ENCODE measurements at regions not wholly inside any gene's neighbourhood (a gene's known extent, or its start where the extent isn't known, plus 50 kb on each side); places are given as distances from the start of the nearest gene placed in this dataset.

DNA sequence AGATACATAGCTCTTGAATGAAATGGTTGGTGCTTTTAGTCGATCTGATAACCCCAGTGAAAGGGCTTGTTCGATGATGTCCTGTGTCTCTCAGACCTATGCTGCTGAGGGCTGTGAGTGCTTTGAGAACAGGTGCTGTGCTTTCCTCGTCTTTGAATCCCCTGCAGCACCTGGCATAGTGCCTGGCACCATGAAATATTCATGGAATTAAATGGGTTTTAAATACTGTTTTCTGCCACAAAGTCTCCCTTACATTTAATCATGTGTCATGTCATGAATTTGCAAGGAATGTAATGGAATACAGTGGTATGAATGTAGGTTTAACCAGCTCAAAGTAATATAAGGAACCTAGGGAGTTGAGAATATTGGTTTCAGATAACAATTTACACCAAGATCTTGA, 220.5 kb upstream of the PRICKLE1 start:
- no peak for DNase-seq (ENCODE audit: extremely low read depth, low read depth)
- no peak overlapping the region for H3K4me3 ChIP-seq (replicated peaks; ENCODE audit: low read depth, low read length)
- TF ChIP-seq, protein P1, sequence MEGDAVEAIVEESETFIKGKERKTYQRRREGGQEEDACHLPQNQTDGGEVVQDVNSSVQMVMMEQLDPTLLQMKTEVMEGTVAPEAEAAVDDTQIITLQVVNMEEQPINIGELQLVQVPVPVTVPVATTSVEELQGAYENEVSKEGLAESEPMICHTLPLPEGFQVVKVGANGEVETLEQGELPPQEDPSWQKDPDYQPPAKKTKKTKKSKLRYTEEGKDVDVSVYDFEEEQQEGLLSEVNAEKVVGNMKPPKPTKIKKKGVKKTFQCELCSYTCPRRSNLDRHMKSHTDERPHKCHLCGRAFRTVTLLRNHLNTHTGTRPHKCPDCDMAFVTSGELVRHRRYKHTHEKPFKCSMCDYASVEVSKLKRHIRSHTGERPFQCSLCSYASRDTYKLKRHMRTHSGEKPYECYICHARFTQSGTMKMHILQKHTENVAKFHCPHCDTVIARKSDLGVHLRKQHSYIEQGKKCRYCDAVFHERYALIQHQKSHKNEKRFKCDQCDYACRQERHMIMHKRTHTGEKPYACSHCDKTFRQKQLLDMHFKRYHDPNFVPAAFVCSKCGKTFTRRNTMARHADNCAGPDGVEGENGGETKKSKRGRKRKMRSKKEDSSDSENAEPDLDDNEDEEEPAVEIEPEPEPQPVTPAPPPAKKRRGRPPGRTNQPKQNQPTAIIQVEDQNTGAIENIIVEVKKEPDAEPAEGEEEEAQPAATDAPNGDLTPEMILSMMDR (IDR thresholded peaks at IDR 0.05; ENCODE audit: low read depth, low read length, missing control alignments), result no peak

DNA sequence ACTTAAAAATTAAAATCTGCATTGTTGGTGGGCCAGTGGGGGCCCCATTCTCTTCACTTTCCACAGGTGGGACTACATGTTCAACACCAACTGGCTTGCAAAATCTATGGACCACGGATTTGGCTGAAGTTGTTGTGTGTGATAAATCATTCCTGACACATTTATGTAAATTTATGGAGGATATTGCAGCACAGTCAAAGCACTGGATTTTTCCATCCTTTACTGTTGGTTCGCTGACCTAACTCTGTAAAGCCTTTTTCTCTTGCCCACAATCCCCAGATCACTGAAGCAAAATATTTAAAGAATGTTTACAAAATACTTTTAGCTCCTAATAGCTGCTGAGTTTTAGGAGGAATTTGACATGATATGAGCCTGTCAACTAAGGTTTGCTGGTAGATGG, 219.7 kb upstream of the PRICKLE1 start:
- TF ChIP-seq, protein P1 (IDR thresholded peaks at IDR 0.05; ENCODE audit: low read depth, low read length, missing control alignments), result no peak
- no peak for DNase-seq (ENCODE audit: extremely low read depth, low read depth)
- no peak overlapping the region for H3K4me3 ChIP-seq (replicated peaks; ENCODE audit: low read depth, low read length)

DNA sequence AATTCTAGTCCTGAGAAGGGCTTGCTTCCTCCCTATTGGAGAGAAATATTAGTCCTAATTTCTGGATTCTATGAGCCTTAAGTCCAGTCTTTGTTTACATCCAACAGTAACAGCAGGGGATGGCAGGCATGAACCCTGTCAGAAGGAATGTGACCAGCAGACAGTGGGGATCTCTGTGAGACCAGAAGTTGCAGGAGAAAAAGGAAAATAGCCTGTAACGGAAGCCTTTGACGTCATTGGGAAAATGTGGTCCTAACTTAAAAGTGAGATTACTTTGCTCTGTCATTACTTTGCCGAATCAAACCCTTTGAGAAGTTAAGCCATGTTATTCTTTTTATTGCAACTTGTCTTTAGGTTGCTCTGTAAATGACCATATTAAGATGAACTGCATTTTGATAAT, 218.2 kb upstream of the PRICKLE1 start:
- DNase-seq (ENCODE audit: extremely low read depth, low read depth), result no peak
- no peak overlapping the region for H3K4me3 ChIP-seq (replicated peaks; ENCODE audit: low read depth, low read length)
- TF ChIP-seq, protein P1 (IDR thresholded peaks at IDR 0.05; ENCODE audit: low read depth, low read length, missing control alignments), result no peak

DNA sequence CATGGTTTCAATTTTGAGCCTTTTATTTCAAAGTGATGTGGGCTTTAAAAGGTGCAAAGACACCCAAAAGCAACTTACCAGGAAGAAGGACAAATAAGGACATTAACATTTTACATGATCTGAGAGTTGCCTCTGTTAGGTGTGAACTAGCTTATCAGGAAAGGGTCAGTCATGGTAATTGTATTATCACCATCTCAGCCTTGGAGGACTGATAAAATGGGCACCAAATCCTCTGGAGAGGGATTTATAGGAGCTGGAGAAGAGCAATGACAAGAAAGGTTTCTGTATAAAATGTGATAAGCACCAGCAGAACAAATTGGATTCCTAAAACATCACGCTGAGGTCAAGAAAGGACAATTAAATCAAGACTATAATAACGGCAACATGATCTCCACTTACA, 217.7 kb upstream of the PRICKLE1 start:
- no peak overlapping the region for H3K4me3 ChIP-seq (replicated peaks; ENCODE audit: low read depth, low read length)
- TF ChIP-seq, protein P1 (IDR thresholded peaks at IDR 0.05; ENCODE audit: low read depth, low read length, missing control alignments), result no peak
- DNase-seq (ENCODE audit: extremely low read depth, low read depth), result no peak

DNA sequence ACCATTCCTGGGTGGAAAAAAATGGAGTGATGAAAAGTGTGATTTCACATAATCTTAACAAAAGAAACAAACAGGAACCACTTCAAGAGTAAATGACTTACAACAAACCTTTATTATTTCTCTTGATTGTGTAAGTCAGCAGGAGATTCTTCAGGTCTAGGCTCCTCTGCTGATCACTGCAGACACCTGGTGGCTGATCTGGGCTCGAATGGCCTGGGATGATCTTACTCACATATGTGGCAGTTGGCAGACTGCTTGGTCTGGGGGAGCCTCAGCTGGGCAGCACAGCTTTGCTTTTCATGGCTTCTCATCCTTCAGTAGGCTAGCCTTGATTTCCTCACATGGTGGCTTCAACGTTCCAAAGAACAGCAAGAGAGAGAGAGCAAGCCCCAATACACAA, 215.4 kb upstream of the PRICKLE1 start:
- TF ChIP-seq, protein P1 (IDR thresholded peaks at IDR 0.05; ENCODE audit: low read depth, low read length, missing control alignments), result no peak
- no peak for DNase-seq (ENCODE audit: extremely low read depth, low read depth)
- no peak overlapping the region for H3K4me3 ChIP-seq (replicated peaks; ENCODE audit: low read depth, low read length)

DNA sequence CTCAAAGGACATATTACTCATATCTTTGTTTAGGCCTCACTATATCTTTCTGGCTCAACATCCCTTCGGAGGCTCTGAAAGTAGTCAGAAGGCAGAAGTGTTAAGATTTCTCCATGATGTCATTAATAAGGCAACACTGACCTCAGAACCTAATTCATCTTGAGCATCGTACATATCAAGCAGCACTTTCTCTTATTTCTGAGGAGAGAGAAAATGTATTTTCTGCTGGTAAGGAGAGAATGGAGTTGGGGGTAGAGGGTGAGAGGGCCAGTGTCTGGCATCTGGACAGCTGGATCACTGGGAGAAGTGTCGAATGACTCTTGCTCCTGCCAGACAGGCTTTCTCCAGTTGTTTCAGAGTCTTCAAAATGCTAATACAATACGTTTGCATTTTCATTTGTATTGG, 213.2 kb upstream of the PRICKLE1 start:
- no peak for DNase-seq (ENCODE audit: extremely low read depth, low read depth)
- TF ChIP-seq, protein P1 (IDR thresholded peaks at IDR 0.05; ENCODE audit: low read depth, low read length, missing control alignments), result no peak
- no peak overlapping the region for H3K4me3 ChIP-seq (replicated peaks; ENCODE audit: low read depth, low read length)

DNA sequence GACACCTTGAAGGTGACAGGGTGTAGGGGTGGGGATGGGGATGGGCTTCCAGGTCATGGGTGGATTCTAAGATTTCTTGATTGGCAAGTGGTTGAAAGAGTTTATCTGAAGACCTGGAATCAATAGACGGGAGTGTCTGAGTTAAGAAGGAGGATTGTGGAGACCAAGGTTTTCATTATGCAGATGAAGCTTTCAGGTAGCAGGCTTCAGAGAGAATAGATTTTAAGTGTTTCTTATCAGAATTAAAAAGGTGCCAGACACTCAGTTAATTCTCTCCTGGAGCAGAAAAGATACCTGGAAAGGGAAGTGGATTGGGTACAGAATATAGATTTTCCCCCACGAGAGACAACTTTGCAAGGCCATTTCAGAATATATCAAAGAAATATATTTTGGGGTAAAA, 211.7 kb upstream of the PRICKLE1 start:
- no peak for DNase-seq (ENCODE audit: extremely low read depth, low read depth)
- TF ChIP-seq, protein P1 (IDR thresholded peaks at IDR 0.05; ENCODE audit: low read depth, low read length, missing control alignments), result no peak
- no peak overlapping the region for H3K4me3 ChIP-seq (replicated peaks; ENCODE audit: low read depth, low read length)
